ENCODE measurements at regions not wholly inside any gene's neighbourhood (a gene's known extent, or its start where the extent isn't known, plus 50 kb on each side); places are given as distances from the start of the nearest gene placed in this dataset.

GRCh38 chr4:132865922-132866321, 283.2 kb upstream of the PCDH10 start:
- TF ChIP-seq, protein P1, sequence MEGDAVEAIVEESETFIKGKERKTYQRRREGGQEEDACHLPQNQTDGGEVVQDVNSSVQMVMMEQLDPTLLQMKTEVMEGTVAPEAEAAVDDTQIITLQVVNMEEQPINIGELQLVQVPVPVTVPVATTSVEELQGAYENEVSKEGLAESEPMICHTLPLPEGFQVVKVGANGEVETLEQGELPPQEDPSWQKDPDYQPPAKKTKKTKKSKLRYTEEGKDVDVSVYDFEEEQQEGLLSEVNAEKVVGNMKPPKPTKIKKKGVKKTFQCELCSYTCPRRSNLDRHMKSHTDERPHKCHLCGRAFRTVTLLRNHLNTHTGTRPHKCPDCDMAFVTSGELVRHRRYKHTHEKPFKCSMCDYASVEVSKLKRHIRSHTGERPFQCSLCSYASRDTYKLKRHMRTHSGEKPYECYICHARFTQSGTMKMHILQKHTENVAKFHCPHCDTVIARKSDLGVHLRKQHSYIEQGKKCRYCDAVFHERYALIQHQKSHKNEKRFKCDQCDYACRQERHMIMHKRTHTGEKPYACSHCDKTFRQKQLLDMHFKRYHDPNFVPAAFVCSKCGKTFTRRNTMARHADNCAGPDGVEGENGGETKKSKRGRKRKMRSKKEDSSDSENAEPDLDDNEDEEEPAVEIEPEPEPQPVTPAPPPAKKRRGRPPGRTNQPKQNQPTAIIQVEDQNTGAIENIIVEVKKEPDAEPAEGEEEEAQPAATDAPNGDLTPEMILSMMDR (conservative IDR thresholded peaks at IDR 0.05; ENCODE audit: low read length): no peak
- no peak for TF ChIP-seq EZH2phosphoT487 (IDR thresholded peaks at IDR 0.05; ENCODE audit: borderline replicate concordance)
- H3K4me1 ChIP-seq (ENCODE audit: insufficient read depth, low read length, poor library complexity, severe bottlenecking): no peaks in the 10 kb centered on the region
- H3K79me2 ChIP-seq (ENCODE audit: insufficient read depth, low read length): no peaks in the 10 kb centered on the region
- H3K9me3 ChIP-seq (ENCODE audit: insufficient read depth, low read depth, low read length): no peaks in the 10 kb centered on the region
- no peak overlapping the region for H3K9ac ChIP-seq (ENCODE audit: low read depth, low read length, poor library complexity, severe bottlenecking)
- no peaks in the 10 kb centered on the region for H3F3A ChIP-seq (ENCODE audit: low read depth)
- H3K4me2 ChIP-seq (ENCODE audit: low read depth, low read length, poor library complexity, severe bottlenecking): no peak overlapping the region
- H3K27me3 ChIP-seq (ENCODE audit: insufficient read depth, low read length, poor library complexity, severe bottlenecking): no peaks in the 10 kb centered on the region
- H3K9me2 ChIP-seq (replicated peaks; ENCODE audit: low read depth, low read length): no peaks in the 10 kb centered on the region
- no peak overlapping the region for H2AFZ ChIP-seq (ENCODE audit: low read length)
- H3K4me3 ChIP-seq (ENCODE audit: low read length, poor library complexity, severe bottlenecking): no peak overlapping the region
- H3K36me3 ChIP-seq (ENCODE audit: insufficient read depth, low read length): no peaks in the 10 kb centered on the region
- H4K20me1 ChIP-seq (ENCODE audit: insufficient read depth, low read length, poor library complexity, severe bottlenecking): no peaks in the 10 kb centered on the region

- H3K4me1 ChIP-seq (ENCODE audit: insufficient read depth, low read length, poor library complexity, severe bottlenecking): no peaks in the 10 kb centered on the region
- H3K9me3 ChIP-seq (ENCODE audit: insufficient read depth, low read depth, low read length): no peaks in the 10 kb centered on the region
- H3K4me3 ChIP-seq (ENCODE audit: low read length, poor library complexity, severe bottlenecking): no peak overlapping the region
- H3K79me2 ChIP-seq (ENCODE audit: insufficient read depth, low read length): no peaks in the 10 kb centered on the region
- H4K20me1 ChIP-seq (ENCODE audit: insufficient read depth, low read length, poor library complexity, severe bottlenecking): no peaks in the 10 kb centered on the region
- H3K36me3 ChIP-seq (ENCODE audit: insufficient read depth, low read length): no peaks in the 10 kb centered on the region
- H3K9me2 ChIP-seq (replicated peaks; ENCODE audit: low read depth, low read length): no peaks in the 10 kb centered on the region
- TF ChIP-seq, protein P1 (conservative IDR thresholded peaks at IDR 0.05; ENCODE audit: low read length): no peak
- TF ChIP-seq EZH2phosphoT487 (IDR thresholded peaks at IDR 0.05; ENCODE audit: borderline replicate concordance): no peak
- no peaks in the 10 kb centered on the region for H3K27me3 ChIP-seq (ENCODE audit: insufficient read depth, low read length, poor library complexity, severe bottlenecking)
- H2AFZ ChIP-seq (ENCODE audit: low read length): no peak overlapping the region
- no peak overlapping the region for H3K9ac ChIP-seq (ENCODE audit: low read depth, low read length, poor library complexity, severe bottlenecking)
- no peak overlapping the region for H3K4me2 ChIP-seq (ENCODE audit: low read depth, low read length, poor library complexity, severe bottlenecking)
- H3F3A ChIP-seq (ENCODE audit: low read depth): no peaks in the 10 kb centered on the region
Measured at GRCh38 chr4:132866616-132867015, 282.5 kb upstream of the PCDH10 start.

GRCh38 chr4:132893787-132894186, 255.3 kb upstream of the PCDH10 start:
- H3K4me1 ChIP-seq (ENCODE audit: insufficient read depth, low read length, poor library complexity, severe bottlenecking): no peaks in the 10 kb centered on the region
- no peak overlapping the region for H2AFZ ChIP-seq (ENCODE audit: low read length)
- no peaks in the 10 kb centered on the region for H4K20me1 ChIP-seq (ENCODE audit: insufficient read depth, low read length, poor library complexity, severe bottlenecking)
- H3K79me2 ChIP-seq (ENCODE audit: insufficient read depth, low read length): no peaks in the 10 kb centered on the region
- H3K9me2 ChIP-seq (replicated peaks; ENCODE audit: low read depth, low read length): no peaks in the 10 kb centered on the region
- no peaks in the 10 kb centered on the region for H3K27me3 ChIP-seq (ENCODE audit: insufficient read depth, low read length, poor library complexity, severe bottlenecking)
- H3K9ac ChIP-seq (ENCODE audit: low read depth, low read length, poor library complexity, severe bottlenecking): no peak overlapping the region
- no peak overlapping the region for H3K4me2 ChIP-seq (ENCODE audit: low read depth, low read length, poor library complexity, severe bottlenecking)
- no peaks in the 10 kb centered on the region for H3K9me3 ChIP-seq (ENCODE audit: insufficient read depth, low read depth, low read length)
- no peaks in the 10 kb centered on the region for H3K36me3 ChIP-seq (ENCODE audit: insufficient read depth, low read length)
- H3F3A ChIP-seq (ENCODE audit: low read depth): no peaks in the 10 kb centered on the region
- TF ChIP-seq EZH2phosphoT487 (IDR thresholded peaks at IDR 0.05; ENCODE audit: borderline replicate concordance): no peak
- TF ChIP-seq, protein P1 (conservative IDR thresholded peaks at IDR 0.05; ENCODE audit: low read length): no peak
- H3K4me3 ChIP-seq (ENCODE audit: low read length, poor library complexity, severe bottlenecking): no peak overlapping the region

Data from Loucy (cell line).